CD4-positive, CD25-positive, alpha-beta regulatory T cell (primary cell): ENCODE measurements at regions not wholly inside any gene's neighbourhood (a gene's known extent, or its start where the extent isn't known, plus 50 kb on each side); places are given as distances from the start of the nearest gene placed in this dataset.

Experiments
- ATAC-seq, 2 donors: fragments of 150-1000 bp; cut with Tn5 transposase; one replicate each; pipeline ENCODE4 v1.10.0; 2021; ENCODE audit warnings: low read depth in 2 of 2, moderate number of reproducible peaks in 2 of 2, moderate library complexity in 1 of 2
- DNase-seq, 3 donors: peaks; one replicate each; pipeline versions ENCODE4 v3.0.0 to v3.0.0-alpha.2; 2012 to 2022; ENCODE audit warnings: mixed read lengths in 1 of 3
- H3K27ac ChIP-seq: one replicate; pipeline ENCODE4 v1.7.0; 2013; ENCODE audit warnings: mild to moderate bottlenecking, low read length; ENCODE audit not compliant: insufficient read depth, poor library complexity, severe bottlenecking
- H3K27me3 ChIP-seq: one replicate; pipeline ENCODE4 v1.7.0; 2013; ENCODE audit warnings: low read length; ENCODE audit not compliant: control insufficient read depth, insufficient read depth
- H3K36me3 ChIP-seq: one replicate; pipeline ENCODE4 v1.7.0; 2013; ENCODE audit warnings: mild to moderate bottlenecking, low read length, moderate library complexity; ENCODE audit not compliant: control insufficient read depth, insufficient read depth
- H3K4me1 ChIP-seq: 2 replicates; pipeline ENCODE4 v1.7.0; 2013; ENCODE audit warnings: mild to moderate bottlenecking, low read length; ENCODE audit not compliant: insufficient read depth, control insufficient read depth, poor library complexity, severe bottlenecking
- H3K4me3 ChIP-seq: one replicate; pipeline ENCODE4 v1.7.0; 2013; ENCODE audit warnings: low read depth, mild to moderate bottlenecking, low read length, moderate library complexity
- H3K9me3 ChIP-seq, 2 experiments: 1 replicate in 1 of 2; 2 replicates in 1 of 2; pipeline ENCODE4 v1.7.0; 2013; ENCODE audit warnings: low read length in 2 of 2, mild to moderate bottlenecking in 1 of 2, moderate library complexity in 1 of 2; ENCODE audit not compliant: control insufficient read depth in 2 of 2
- H3K27ac Mint-ChIP-seq, 3 donors: one replicate each; pipeline ENCODE4 v1.8.0; 2020 to 2022; ENCODE audit warnings: mild to moderate bottlenecking in 3 of 3, mixed read lengths in 3 of 3, moderate library complexity in 2 of 3
- H3K27me3 Mint-ChIP-seq: one replicate; pipeline ENCODE4 v1.8.0; 2022; ENCODE audit warnings: mild to moderate bottlenecking, mixed read lengths
- H3K36me3 Mint-ChIP-seq: one replicate; pipeline ENCODE4 v1.8.0; 2020; ENCODE audit warnings: mixed read lengths
- H3K4me1 Mint-ChIP-seq, 4 donors: one replicate each; pipeline ENCODE4 v1.8.0; 2020 to 2022; ENCODE audit warnings: mixed read lengths in 4 of 4, mild to moderate bottlenecking in 1 of 4
- H3K4me3 Mint-ChIP-seq, 4 donors: one replicate each; pipeline ENCODE4 v1.8.0; 2020 to 2022; ENCODE audit warnings: mild to moderate bottlenecking in 4 of 4, mixed read lengths in 4 of 4, moderate library complexity in 3 of 4
- H3K9me3 Mint-ChIP-seq, 7 donors: one replicate each; pipeline ENCODE4 v1.8.0; 2020 to 2022; ENCODE audit warnings: mixed read lengths in 7 of 7, mild to moderate bottlenecking in 3 of 7, moderate library complexity in 2 of 7

GRCh38 chr12:13362260-13362841 lies 165.8 kb downstream of the EMP1 start:
- no peak overlapping the region for H3K27ac ChIP-seq
- Mint-ChIP-seq H3K27me3 (peaks cover 38% of the 10 kb centered on the region), H3K27ac (no peak overlapping the region), H3K9me3 (no peaks in the 10 kb centered on the region), H3K4me1 (no peaks in the 10 kb centered on the region), H3K36me3 (no peaks in the 10 kb centered on the region), H3K4me3 (no peak overlapping the region)
- ATAC-seq: peak; percentile 42 to 60
- no peak overlapping the region for H3K4me3 ChIP-seq
- H3K4me1 ChIP-seq: no peaks in the 10 kb centered on the region
- H3K27me3 ChIP-seq: peaks cover 10% of the 10 kb centered on the region
- H3K36me3 ChIP-seq: no peaks in the 10 kb centered on the region
- H3K9me3 ChIP-seq: no peaks in the 10 kb centered on the region
- DNase-seq: peak in 2 of 3 donors; percentile 1 to 49

- Mint-ChIP-seq H3K4me1 (no peaks in the 10 kb centered on the region), H3K9me3 (no peaks in the 10 kb centered on the region), H3K27me3 (peaks cover 39% of the 10 kb centered on the region), H3K36me3 (no peaks in the 10 kb centered on the region), H3K4me3 (no peak overlapping the region), H3K27ac (no peak overlapping the region)
- Histone ChIP-seq H3K4me1 (no peaks in the 10 kb centered on the region), H3K36me3 (no peaks in the 10 kb centered on the region), H3K27ac (no peak overlapping the region), H3K4me3 (no peak overlapping the region), H3K9me3 (no peaks in the 10 kb centered on the region), H3K27me3 (peaks cover 10% of the 10 kb centered on the region)
- DNase-seq (no peak), ATAC-seq (no peak)
These were observed 163.1 kb downstream of the EMP1 start for GRCh38 chr12:13359636-13360035.

GRCh38 chr12:13358391-13358905 lies 161.9 kb downstream of the EMP1 start:
- Histone ChIP-seq H3K4me1 (no peaks in the 10 kb centered on the region), H3K4me3 (no peak overlapping the region), H3K27me3 (peaks cover 10% of the 10 kb centered on the region), H3K36me3 (no peaks in the 10 kb centered on the region), H3K27ac (no peak overlapping the region), H3K9me3 (no peaks in the 10 kb centered on the region)
- H3K4me1 Mint-ChIP-seq: no peaks in the 10 kb centered on the region
- no peak overlapping the region for H3K27ac Mint-ChIP-seq
- no peaks in the 10 kb centered on the region for H3K9me3 Mint-ChIP-seq
- no peak overlapping the region for H3K4me3 Mint-ChIP-seq
- no peak for ATAC-seq
- no peak for DNase-seq
- H3K36me3 Mint-ChIP-seq: no peaks in the 10 kb centered on the region
- H3K27me3 Mint-ChIP-seq: peaks cover 38% of the 10 kb centered on the region

GRCh38 chr12:13350946-13351345 lies 154.4 kb downstream of the EMP1 start:
- Histone ChIP-seq H3K9me3 (no peaks in the 10 kb centered on the region), H3K27ac (no peak overlapping the region), H3K27me3 (no peaks in the 10 kb centered on the region), H3K36me3 (no peaks in the 10 kb centered on the region), H3K4me1 (no peaks in the 10 kb centered on the region), H3K4me3 (no peak overlapping the region)
- Mint-ChIP-seq H3K27me3 (peaks cover 21% of the 10 kb centered on the region), H3K36me3 (no peaks in the 10 kb centered on the region), H3K27ac (no peak overlapping the region), H3K4me3 (no peak overlapping the region), H3K4me1 (no peaks in the 10 kb centered on the region), H3K9me3 (no peaks in the 10 kb centered on the region)
- DNase-seq: no peak
- ATAC-seq: no peak

- H3K27ac ChIP-seq: no peak overlapping the region
- no peak overlapping the region for H3K27ac Mint-ChIP-seq
- DNase-seq (no peak), ATAC-seq (no peak)
- H3K36me3 Mint-ChIP-seq: no peaks in the 10 kb centered on the region
- H3K4me1 ChIP-seq: no peaks in the 10 kb centered on the region
- no peaks in the 10 kb centered on the region for H3K27me3 ChIP-seq
- H3K27me3 Mint-ChIP-seq: peaks cover 21% of the 10 kb centered on the region
- no peaks in the 10 kb centered on the region for H3K4me1 Mint-ChIP-seq
- no peaks in the 10 kb centered on the region for H3K9me3 Mint-ChIP-seq
- H3K9me3 ChIP-seq: no peaks in the 10 kb centered on the region
- H3K4me3 Mint-ChIP-seq: no peak overlapping the region
- H3K4me3 ChIP-seq: no peak overlapping the region
- no peaks in the 10 kb centered on the region for H3K36me3 ChIP-seq
These were observed 153.9 kb downstream of the EMP1 start for GRCh38 chr12:13350381-13350780.

GRCh38 chr12:13348464-13348863 lies 151.9 kb downstream of the EMP1 start:
- Mint-ChIP-seq H3K27me3 (peaks cover 26% of the 10 kb centered on the region), H3K9me3 (peaks cover 0 to 1% (median 0%) of the 10 kb centered on the region in 7 donors), H3K36me3 (no peaks in the 10 kb centered on the region), H3K4me3 (no peak overlapping the region), H3K4me1 (no peaks in the 10 kb centered on the region), H3K27ac (no peak overlapping the region)
- H3K27ac ChIP-seq: no peak overlapping the region
- no peaks in the 10 kb centered on the region for H3K36me3 ChIP-seq
- ATAC-seq (no peak), DNase-seq (no peak)
- H3K27me3 ChIP-seq: peaks cover 3% of the 10 kb centered on the region
- H3K4me1 ChIP-seq: no peaks in the 10 kb centered on the region
- no peak overlapping the region for H3K4me3 ChIP-seq
- no peaks in the 10 kb centered on the region for H3K9me3 ChIP-seq

GRCh38 chr12:13347241-13348043 lies 150.9 kb downstream of the EMP1 start:
- H3K4me3 ChIP-seq: no peak overlapping the region
- no peaks in the 10 kb centered on the region for H3K4me1 ChIP-seq
- Mint-ChIP-seq H3K27me3 (peaks cover 26% of the 10 kb centered on the region), H3K4me1 (no peaks in the 10 kb centered on the region), H3K9me3 (peaks cover 0 to 3% (median 0%) of the 10 kb centered on the region in 7 donors), H3K4me3 (no peak overlapping the region), H3K36me3 (no peaks in the 10 kb centered on the region), H3K27ac (no peak overlapping the region)
- no peaks in the 10 kb centered on the region for H3K9me3 ChIP-seq
- DNase-seq (no peak), ATAC-seq (no peak)
- peaks cover 3% of the 10 kb centered on the region for H3K27me3 ChIP-seq
- H3K36me3 ChIP-seq: no peaks in the 10 kb centered on the region
- H3K27ac ChIP-seq: no peak overlapping the region

- ATAC-seq: no peak
- Mint-ChIP-seq H3K27ac (no peak overlapping the region), H3K4me1 (no peaks in the 10 kb centered on the region), H3K9me3 (peaks cover 0 to 3% (median 0%) of the 10 kb centered on the region in 7 donors), H3K27me3 (peaks cover 28% of the 10 kb centered on the region), H3K36me3 (no peaks in the 10 kb centered on the region), H3K4me3 (no peak overlapping the region)
- Histone ChIP-seq H3K36me3 (no peaks in the 10 kb centered on the region), H3K27ac (no peak overlapping the region), H3K9me3 (no peaks in the 10 kb centered on the region), H3K27me3 (peaks cover 3% of the 10 kb centered on the region), H3K4me1 (no peaks in the 10 kb centered on the region), H3K4me3 (no peak overlapping the region)
- no peak for DNase-seq
These were observed 149.2 kb downstream of the EMP1 start for GRCh38 chr12:13345722-13346121.
